Activated naive CD8-positive, alpha-beta T cell (primary cell): ENCODE measurements at regions not wholly inside any gene's neighbourhood (a gene's known extent, or its start where the extent isn't known, plus 50 kb on each side); places are given as distances from the start of the nearest gene placed in this dataset.

Experiments
- H3K27ac Mint-ChIP-seq: one replicate; pipeline ENCODE4 v1.8.0; 2021; ENCODE audit warnings: mixed read lengths
- H3K27me3 Mint-ChIP-seq: one replicate; pipeline ENCODE4 v1.8.0; 2021; ENCODE audit warnings: mixed read lengths
- H3K36me3 Mint-ChIP-seq: one replicate; pipeline ENCODE4 v1.8.0; 2021; ENCODE audit warnings: mixed read lengths
- H3K4me1 Mint-ChIP-seq: one replicate; pipeline ENCODE4 v1.8.0; 2021; ENCODE audit warnings: low read depth, mixed read lengths
- H3K4me3 Mint-ChIP-seq: one replicate; pipeline ENCODE4 v1.8.0; 2021; ENCODE audit warnings: mild to moderate bottlenecking, mixed read lengths
- H3K9me3 Mint-ChIP-seq: one replicate; pipeline ENCODE4 v1.8.0; 2021; ENCODE audit warnings: low read depth, mixed read lengths

GRCh38 chr21:24210130-24210529 lies 1397.2 kb downstream of the MRPL39 start:
- no peaks in the 10 kb centered on the region for H3K4me1 Mint-ChIP-seq
- no peak overlapping the region for H3K27ac Mint-ChIP-seq
- H3K27me3 Mint-ChIP-seq = no peaks in the 10 kb centered on the region
- H3K9me3 Mint-ChIP-seq = peaks cover 5% of the 10 kb centered on the region
- H3K36me3 Mint-ChIP-seq = no peaks in the 10 kb centered on the region
- no peak overlapping the region for H3K4me3 Mint-ChIP-seq

GRCh38 chr21:24208562-24209260 lies 1398.6 kb downstream of the MRPL39 start:
- Mint-ChIP-seq H3K27me3 (no peaks in the 10 kb centered on the region), H3K36me3 (no peaks in the 10 kb centered on the region), H3K27ac (no peak overlapping the region), H3K4me1 (no peaks in the 10 kb centered on the region), H3K4me3 (no peak overlapping the region), H3K9me3 (peaks cover 5% of the 10 kb centered on the region)

- Mint-ChIP-seq H3K27me3 (no peaks in the 10 kb centered on the region), H3K27ac (no peak overlapping the region), H3K4me3 (no peak overlapping the region), H3K36me3 (no peaks in the 10 kb centered on the region), H3K4me1 (no peaks in the 10 kb centered on the region), H3K9me3 (peaks cover 5% of the 10 kb centered on the region)
Observed at GRCh38 chr21:24205319-24205718, 1402.0 kb downstream of the MRPL39 start.

- Mint-ChIP-seq H3K4me3 (no peak overlapping the region), H3K9me3 (peaks cover 2% of the 10 kb centered on the region), H3K36me3 (no peaks in the 10 kb centered on the region), H3K27me3 (no peaks in the 10 kb centered on the region), H3K4me1 (no peaks in the 10 kb centered on the region), H3K27ac (no peak overlapping the region)
Observed at GRCh38 chr21:24204641-24205040, 1402.6 kb downstream of the MRPL39 start.

GRCh38 chr21:24200052-24200451 lies 1407.2 kb downstream of the MRPL39 start:
- Mint-ChIP-seq H3K27ac (no peak overlapping the region), H3K27me3 (no peaks in the 10 kb centered on the region), H3K4me3 (no peak overlapping the region), H3K36me3 (no peaks in the 10 kb centered on the region), H3K4me1 (no peaks in the 10 kb centered on the region), H3K9me3 (no peaks in the 10 kb centered on the region)

- Mint-ChIP-seq H3K36me3 (no peaks in the 10 kb centered on the region), H3K4me3 (no peak overlapping the region), H3K9me3 (no peaks in the 10 kb centered on the region), H3K27ac (no peak overlapping the region), H3K4me1 (no peaks in the 10 kb centered on the region), H3K27me3 (no peaks in the 10 kb centered on the region)
Observed at GRCh38 chr21:24197923-24198322, 1409.4 kb downstream of the MRPL39 start.

- Mint-ChIP-seq H3K4me3 (no peak overlapping the region), H3K4me1 (no peaks in the 10 kb centered on the region), H3K36me3 (no peaks in the 10 kb centered on the region)
Observed at GRCh38 chr21:24197132-24197643, 1410.1 kb downstream of the MRPL39 start.

GRCh38 chr21:24188506-24188905 lies 1418.8 kb downstream of the MRPL39 start:
- H3K9me3 Mint-ChIP-seq = no peaks in the 10 kb centered on the region

More at GRCh38 chr21:24197132-24197643, 1410.1 kb downstream of the MRPL39 start:
- Mint-ChIP-seq H3K27me3 (no peaks in the 10 kb centered on the region), H3K9me3 (no peaks in the 10 kb centered on the region), H3K27ac (no peak overlapping the region)

GRCh38 chr21:24183077-24183476 lies 1424.2 kb downstream of the MRPL39 start:
- H3K4me3 Mint-ChIP-seq = no peak overlapping the region
- H3K27me3 Mint-ChIP-seq = no peaks in the 10 kb centered on the region
- peaks cover 7% of the 10 kb centered on the region for H3K9me3 Mint-ChIP-seq
- H3K4me1 Mint-ChIP-seq = no peaks in the 10 kb centered on the region
- H3K36me3 Mint-ChIP-seq = peaks cover 2% of the 10 kb centered on the region
- H3K27ac Mint-ChIP-seq = no peak overlapping the region

More at GRCh38 chr21:24188506-24188905, 1418.8 kb downstream of the MRPL39 start:
- H3K27ac Mint-ChIP-seq = no peak overlapping the region
- no peaks in the 10 kb centered on the region for H3K4me1 Mint-ChIP-seq
- peaks cover 1% of the 10 kb centered on the region for H3K27me3 Mint-ChIP-seq
- H3K36me3 Mint-ChIP-seq = no peaks in the 10 kb centered on the region
- no peak overlapping the region for H3K4me3 Mint-ChIP-seq

- Mint-ChIP-seq H3K4me1 (no peaks in the 10 kb centered on the region), H3K27ac (no peak overlapping the region), H3K27me3 (no peaks in the 10 kb centered on the region), H3K9me3 (peaks cover 9% of the 10 kb centered on the region), H3K4me3 (no peak overlapping the region), H3K36me3 (peaks cover 2% of the 10 kb centered on the region)
Observed at GRCh38 chr21:24179110-24179509, 1428.2 kb downstream of the MRPL39 start.

GRCh38 chr21:24175106-24175505 lies 1432.2 kb downstream of the MRPL39 start:
- peaks cover 2% of the 10 kb centered on the region for H3K36me3 Mint-ChIP-seq
- H3K27me3 Mint-ChIP-seq = no peaks in the 10 kb centered on the region
- H3K9me3 Mint-ChIP-seq = peaks cover 6% of the 10 kb centered on the region
- no peak overlapping the region for H3K27ac Mint-ChIP-seq
- H3K4me3 Mint-ChIP-seq = no peak overlapping the region
- no peaks in the 10 kb centered on the region for H3K4me1 Mint-ChIP-seq

GRCh38 chr21:24171736-24172135 lies 1435.5 kb downstream of the MRPL39 start:
- Mint-ChIP-seq H3K36me3 (no peaks in the 10 kb centered on the region), H3K9me3 (peaks cover 3% of the 10 kb centered on the region), H3K27ac (no peak overlapping the region), H3K27me3 (no peaks in the 10 kb centered on the region), H3K4me1 (no peaks in the 10 kb centered on the region), H3K4me3 (no peak overlapping the region)

- Mint-ChIP-seq H3K9me3 (no peaks in the 10 kb centered on the region), H3K4me1 (no peaks in the 10 kb centered on the region), H3K36me3 (no peaks in the 10 kb centered on the region), H3K27ac (no peak overlapping the region), H3K4me3 (no peak overlapping the region), H3K27me3 (no peaks in the 10 kb centered on the region)
Observed at GRCh38 chr21:24163539-24163938, 1443.7 kb downstream of the MRPL39 start.

- H3K36me3 Mint-ChIP-seq = no peaks in the 10 kb centered on the region
- peaks cover 4% of the 10 kb centered on the region for H3K27me3 Mint-ChIP-seq
- no peaks in the 10 kb centered on the region for H3K4me1 Mint-ChIP-seq
- no peak overlapping the region for H3K4me3 Mint-ChIP-seq
- no peak overlapping the region for H3K27ac Mint-ChIP-seq
- no peaks in the 10 kb centered on the region for H3K9me3 Mint-ChIP-seq
Observed at GRCh38 chr21:24160528-24160927, 1446.8 kb downstream of the MRPL39 start.

GRCh38 chr21:24153137-24153536 lies 1454.1 kb downstream of the MRPL39 start:
- no peak overlapping the region for H3K4me3 Mint-ChIP-seq
- H3K4me1 Mint-ChIP-seq = no peaks in the 10 kb centered on the region
- no peak overlapping the region for H3K27ac Mint-ChIP-seq
- H3K27me3 Mint-ChIP-seq = peaks cover 2% of the 10 kb centered on the region
- no peaks in the 10 kb centered on the region for H3K36me3 Mint-ChIP-seq
- H3K9me3 Mint-ChIP-seq = no peaks in the 10 kb centered on the region

- Mint-ChIP-seq H3K36me3 (no peaks in the 10 kb centered on the region), H3K27me3 (no peaks in the 10 kb centered on the region), H3K27ac (no peak overlapping the region), H3K9me3 (no peaks in the 10 kb centered on the region), H3K4me3 (no peak overlapping the region), H3K4me1 (no peaks in the 10 kb centered on the region)
Observed at GRCh38 chr21:24150753-24151152, 1456.5 kb downstream of the MRPL39 start.
